A673 (cell line): ENCODE measurements at regions not wholly inside any gene's neighbourhood (a gene's known extent, or its start where the extent isn't known, plus 50 kb on each side); places are given as distances from the start of the nearest gene placed in this dataset.

Experiments used
- BruUV-seq: library from RNA; stranded (reverse); fragments of 400-500 nt; replicated peaks from 2 replicates; lab custom pipeline; 2021; lab: Mats Ljungman, UMichigan
- CTCF ChIA-PET: fragments of 300-600 bp; sonication (Branson Sonifier 250); formaldehyde crosslinking; loops from one replicate; lab custom pipeline; 2022; ENCODE audit warnings: antibody characterized with exemption; lab: Charles Lee
- POLR2A ChIA-PET: fragments of 300-600 bp; sonication (Branson Sonifier 250); formaldehyde crosslinking; loops from one replicate; lab custom pipeline; 2022; ENCODE audit warnings: antibody characterized with exemption; ENCODE audit not compliant: low non-redundant PET; lab: Charles Lee
- DNase-seq: peaks from one replicate; pipeline ENCODE4 v3.0.0-alpha.2; 2015; ENCODE audit warnings: low spot score
- H3K27ac ChIP-seq: fragments of 200-600 bp; sonication (generic); 2 replicates; pipeline ENCODE4 v1.5.1; 2016; ENCODE audit warnings: mixed run types, low read depth, mild to moderate bottlenecking, mixed read lengths, antibody characterized with exemption, low read length; ENCODE audit not compliant: poor library complexity, severe bottlenecking
- H3K27me3 ChIP-seq: fragments of 200-600 bp; sonication (generic); replicated peaks from 2 replicates; pipeline ENCODE4 v1.6.1; 2017; ENCODE audit warnings: mixed run types, low read depth, mild to moderate bottlenecking, mixed read lengths, antibody characterized with exemption, low read length; ENCODE audit not compliant: insufficient read depth, poor library complexity
- H3K36me3 ChIP-seq: fragments of 200-600 bp; sonication (generic); 2 replicates; pipeline ENCODE4 v1.6.1; 2016; ENCODE audit warnings: mixed run types, mild to moderate bottlenecking, mixed read lengths, antibody characterized with exemption, low read length; ENCODE audit not compliant: insufficient read depth, poor library complexity, severe bottlenecking
- H3K4me1 ChIP-seq: fragments of 200-600 bp; sonication (generic); 2 replicates; pipeline ENCODE4 v1.6.1; 2017; ENCODE audit warnings: mixed run types, mild to moderate bottlenecking, mixed read lengths, antibody characterized with exemption, low read length; ENCODE audit not compliant: insufficient read depth, poor library complexity, severe bottlenecking
- H3K4me3 ChIP-seq: fragments of 200-600 bp; sonication (generic); 2 replicates; pipeline ENCODE4 v1.5.1; 2016; ENCODE audit warnings: low read depth, mixed run types, mild to moderate bottlenecking, mixed read lengths, low read length; ENCODE audit not compliant: poor library complexity, severe bottlenecking
- H3K9me3 ChIP-seq: fragments of 200-600 bp; sonication (generic); 2 replicates; pipeline ENCODE4 v1.6.1; 2016; ENCODE audit warnings: mixed run types, low read depth, mild to moderate bottlenecking, mixed read lengths, antibody characterized with exemption, low read length; ENCODE audit not compliant: poor library complexity, severe bottlenecking
- EZH2 ChIP-seq: fragments of 200-600 bp; sonication (generic); IDR thresholded peaks from 2 replicates; pipeline ENCODE4 v1.6.1; 2017; ENCODE audit warnings: borderline replicate concordance, low read depth, mild to moderate bottlenecking, mixed read lengths, antibody characterized with exemption, low read length; ENCODE audit not compliant: poor library complexity, severe bottlenecking
- intact Hi-C: fragments of 100-400 bp; cut with micrococcal nuclease; formaldehyde crosslinking; loops from one replicate; pipeline ENCODE4 v1.10.0; 2022; ENCODE audit not compliant: unreplicated experiment
- TF ChIP-seq, protein P1 (sequence below): fragments of 300-800, 200-600 bp; sonication (generic); conservative IDR thresholded peaks from 2 replicates; pipeline ENCODE4 v1.5.1; 2017; ENCODE audit warnings: low read depth, mild to moderate bottlenecking, antibody characterized with exemption, low read length, moderate library complexity, mixed read lengths

DNA sequence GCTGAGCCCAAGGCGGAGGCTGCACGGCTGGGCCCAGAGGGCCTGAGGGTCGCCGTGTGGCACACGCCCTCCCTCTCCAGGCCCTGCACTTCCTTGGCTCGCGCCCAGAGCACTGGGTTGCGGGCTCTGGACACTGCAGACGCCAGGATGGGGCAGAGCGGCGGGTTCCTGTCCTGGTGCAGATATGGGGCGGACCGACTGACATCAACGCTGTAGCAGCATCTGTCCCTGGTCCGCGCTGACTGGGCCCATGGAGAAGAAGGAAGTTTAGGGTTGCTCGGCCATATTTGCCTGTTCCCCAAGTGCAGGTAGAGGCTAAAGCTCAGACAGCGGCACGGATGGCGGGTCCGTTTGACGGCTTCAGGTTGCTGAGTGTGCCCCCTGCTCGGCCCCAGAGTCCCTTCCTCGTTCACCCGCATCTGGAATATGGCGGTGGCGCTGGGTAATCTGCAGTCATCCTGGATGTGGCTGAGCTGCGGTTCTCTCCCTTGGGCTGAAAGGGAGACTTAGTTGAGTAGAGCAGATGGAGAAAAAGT, 116.1 kb downstream of the OR13A1 start:
- no peaks in the 10 kb centered on the region for H3K36me3 ChIP-seq
- DNase-seq: no peak
- no peak overlapping the region for H3K27ac ChIP-seq
- H3K4me3 ChIP-seq: no peak overlapping the region
- POLR2A ChIA-PET: no interaction called here
- H3K9me3 ChIP-seq: no peaks in the 10 kb centered on the region
- intact Hi-C loops: no loop called here
- CTCF ChIA-PET: no interaction called here
- TF ChIP-seq EZH2: no peak
- TF ChIP-seq, protein P1, sequence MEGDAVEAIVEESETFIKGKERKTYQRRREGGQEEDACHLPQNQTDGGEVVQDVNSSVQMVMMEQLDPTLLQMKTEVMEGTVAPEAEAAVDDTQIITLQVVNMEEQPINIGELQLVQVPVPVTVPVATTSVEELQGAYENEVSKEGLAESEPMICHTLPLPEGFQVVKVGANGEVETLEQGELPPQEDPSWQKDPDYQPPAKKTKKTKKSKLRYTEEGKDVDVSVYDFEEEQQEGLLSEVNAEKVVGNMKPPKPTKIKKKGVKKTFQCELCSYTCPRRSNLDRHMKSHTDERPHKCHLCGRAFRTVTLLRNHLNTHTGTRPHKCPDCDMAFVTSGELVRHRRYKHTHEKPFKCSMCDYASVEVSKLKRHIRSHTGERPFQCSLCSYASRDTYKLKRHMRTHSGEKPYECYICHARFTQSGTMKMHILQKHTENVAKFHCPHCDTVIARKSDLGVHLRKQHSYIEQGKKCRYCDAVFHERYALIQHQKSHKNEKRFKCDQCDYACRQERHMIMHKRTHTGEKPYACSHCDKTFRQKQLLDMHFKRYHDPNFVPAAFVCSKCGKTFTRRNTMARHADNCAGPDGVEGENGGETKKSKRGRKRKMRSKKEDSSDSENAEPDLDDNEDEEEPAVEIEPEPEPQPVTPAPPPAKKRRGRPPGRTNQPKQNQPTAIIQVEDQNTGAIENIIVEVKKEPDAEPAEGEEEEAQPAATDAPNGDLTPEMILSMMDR: no peak
- no peaks in the 10 kb centered on the region for H3K4me1 ChIP-seq
- no TSS peak for BruUV-seq
- no peaks in the 10 kb centered on the region for H3K27me3 ChIP-seq

DNA sequence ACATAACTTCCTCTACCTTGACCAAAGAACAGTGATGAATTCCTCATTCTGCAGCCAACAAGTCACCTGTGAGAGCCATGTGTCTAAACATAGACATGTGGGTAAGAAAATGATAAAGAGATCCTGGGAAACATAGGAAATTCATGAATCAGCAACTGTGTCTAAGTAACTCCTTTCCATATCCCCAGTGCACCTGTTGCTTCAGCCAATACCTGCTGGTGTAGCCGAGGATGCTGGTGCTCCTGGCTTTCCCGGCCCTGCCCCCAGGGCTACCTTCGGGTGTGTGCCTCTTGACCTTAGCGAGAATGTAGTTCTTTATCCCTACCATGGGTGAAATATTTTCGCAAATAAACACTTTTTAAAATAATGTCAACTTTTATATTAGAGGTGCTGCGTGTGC, 114.1 kb downstream of the OR13A1 start:
- Histone ChIP-seq H3K4me1 (no peaks in the 10 kb centered on the region), H3K27me3 (no peaks in the 10 kb centered on the region), H3K9me3 (no peaks in the 10 kb centered on the region), H3K27ac (no peak overlapping the region), H3K36me3 (no peaks in the 10 kb centered on the region), H3K4me3 (no peak overlapping the region)
- ChIA-PET POLR2A (no interaction called here), CTCF (no interaction called here)
- TF ChIP-seq, protein P1: no peak
- no peak for TF ChIP-seq EZH2
- BruUV-seq: no TSS peak
- intact Hi-C loops: no loop called here
- DNase-seq: no peak

DNA sequence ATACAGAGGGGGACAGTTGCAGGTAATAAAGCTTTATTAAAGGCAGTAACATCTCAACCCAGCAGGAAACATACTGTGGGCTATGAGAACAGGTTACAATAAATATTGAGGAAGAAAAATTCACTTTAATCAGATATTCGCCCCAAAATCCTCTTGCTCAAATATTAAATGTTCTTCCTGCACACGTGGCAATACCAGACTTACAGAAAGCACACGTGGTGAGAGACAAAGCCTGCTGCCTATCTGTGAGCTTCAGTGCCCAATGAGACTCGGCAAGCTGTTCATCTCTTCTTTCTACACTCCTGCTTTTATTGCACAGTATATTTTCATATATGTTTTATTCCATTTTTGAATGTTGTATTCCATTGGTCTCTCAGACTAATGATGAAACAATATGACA, 113.2 kb downstream of the OR13A1 start:
- no peak overlapping the region for H3K4me3 ChIP-seq
- no peak overlapping the region for H3K27ac ChIP-seq
- H3K4me1 ChIP-seq: no peaks in the 10 kb centered on the region
- no peaks in the 10 kb centered on the region for H3K36me3 ChIP-seq
- BruUV-seq: no TSS peak
- H3K9me3 ChIP-seq: no peaks in the 10 kb centered on the region
- no peak for TF ChIP-seq EZH2
- TF ChIP-seq, protein P1: no peak
- CTCF ChIA-PET: no interaction called here
- POLR2A ChIA-PET: no interaction called here
- no peak for DNase-seq
- no peaks in the 10 kb centered on the region for H3K27me3 ChIP-seq
- intact Hi-C loops: no loop called here
